ENCODE measurements at regions not wholly inside any gene's neighbourhood (a gene's known extent, or its start where the extent isn't known, plus 50 kb on each side); places are given as distances from the start of the nearest gene placed in this dataset.

- CTCF ChIA-PET: interaction anchor here (1.2 kb wide), 1 partner anchor 14 kb away, joined by 3 read pairs; no protein-coding TSS in a partner anchor
- no CpG with 5 or more reads among the region's 3 CpGs for WGBS, 2 experiments (ENCODE audit: extremely low coverage in 2 of 2, insufficient read length in 1 of 2)
Observed at GRCh38 chr13:80145171-80145690, 195.7 kb downstream of the SPRY2 start.

More at GRCh38 chr13:80145171-80145690, 195.7 kb downstream of the SPRY2 start:
- no peak overlapping the region for H2BK5ac ChIP-seq (ENCODE audit: low read depth, low read length, poor library complexity, severe bottlenecking)
- no peaks in the 10 kb centered on the region for H3K36me3 ChIP-seq (ENCODE audit: control insufficient read depth, insufficient read depth, low read length)
- no peak overlapping the region for H3K56ac ChIP-seq (ENCODE audit: extremely low read depth, insufficient read depth, low read length)
- no peak overlapping the region for H3K9ac ChIP-seq (ENCODE audit: low read depth, low read length)
- TF ChIP-seq RFX5 (IDR thresholded peaks at IDR 0.05; ENCODE audit: low read depth, low read length): no peak
- TF ChIP-seq MAFK (IDR thresholded peaks at IDR 0.05; ENCODE audit: low read depth, low read length): no peak
- peaks cover 3% of the 10 kb centered on the region; the same call in 1 of the 2 replicates for H3K4me1 ChIP-seq (ENCODE audit: control insufficient read depth, insufficient read depth, low read length)
- H3K14ac ChIP-seq (replicated peaks; ENCODE audit: low read depth, low read length): no peak overlapping the region
- H3K9me3 ChIP-seq (ENCODE audit: control insufficient read depth, insufficient read depth, low read length): no peaks in the 10 kb centered on the region
- no peak overlapping the region for H3K27ac ChIP-seq (ENCODE audit: insufficient read depth, low read length)
- no peak overlapping the region for H3K4me2 ChIP-seq (ENCODE audit: low read depth, low read length)
- no peak overlapping the region for H3K4me3 ChIP-seq (ENCODE audit: insufficient read depth, low read depth, low read length)
- peaks cover 3% of the 10 kb centered on the region; the same call in 1 of the 2 replicates for H3K9me1 ChIP-seq (ENCODE audit: insufficient read depth, low read length)
- POLR2A ChIA-PET (ENCODE audit: unreplicated experiment): interaction anchor here (0.6 kb wide), 1 partner anchor 11 kb away, joined by 4 read pairs; no protein-coding TSS in a partner anchor
- H2BK120ac ChIP-seq (ENCODE audit: low read depth, low read length): no peak overlapping the region
- no peak overlapping the region for H2AFZ ChIP-seq (replicated peaks; ENCODE audit: low read length, poor library complexity)
- no peak overlapping the region for H4K8ac ChIP-seq (ENCODE audit: low read depth in 2 of 2, low read length in 2 of 2)
- ATAC-seq (ENCODE audit: low read depth) (no peak), DNase-seq (no peak)
- H2AK9ac ChIP-seq (replicated peaks; ENCODE audit: low read depth, low read length, poor library complexity): no peak overlapping the region
- no TSS peak for BruUV-seq (replicated peaks)
- no peak overlapping the region for H3K4ac ChIP-seq (ENCODE audit: low read depth, low read length)
- H2BK15ac ChIP-seq (ENCODE audit: low read depth, low read length): no peak overlapping the region
- intact Hi-C loops (cut with micrococcal nuclease): no loop called here
- no peak overlapping the region for H2AK5ac ChIP-seq (ENCODE audit: low read depth, low read length)
- no peak overlapping the region for H3K18ac ChIP-seq (ENCODE audit: low read depth, low read length)
- no peaks in the 10 kb centered on the region for H3K79me1 ChIP-seq (ENCODE audit: low read depth in 1 of 2, low read length in 2 of 2)
- no peak overlapping the region for H4K5ac ChIP-seq (ENCODE audit: low read depth, low read length)
- no peak overlapping the region for H4K91ac ChIP-seq (ENCODE audit: insufficient read depth, low read depth, low read length)
- dilution Hi-C loops (cut with HindIII; ENCODE audit: low sequenced_read_pairs, unreplicated experiment): no loop called here
- no peaks in the 10 kb centered on the region for H3K27me3 ChIP-seq (ENCODE audit: control insufficient read depth, insufficient read depth, low read length)
- in situ Hi-C loops (cut with MboI; ENCODE audit: low sequenced_read_pairs): no loop called here
- H3K23ac ChIP-seq (ENCODE audit: low read depth, low read length): no peak overlapping the region
- H4K20me1 ChIP-seq (ENCODE audit: insufficient read depth, low read length): no peaks in the 10 kb centered on the region
- H2BK20ac ChIP-seq (ENCODE audit: low read depth, low read length): no peak overlapping the region

Data from IMR-90 (cell line).